Keratinocyte (primary cell): ENCODE measurements at regions not wholly inside any gene's neighbourhood (a gene's known extent, or its start where the extent isn't known, plus 50 kb on each side); places are given as distances from the start of the nearest gene placed in this dataset.

Experiments
- EZH2 ChIP-seq: IDR thresholded peaks from one replicate; pipeline ENCODE4 v1.6.1; 2012; ENCODE audit warnings: inconsistent platforms, mild to moderate bottlenecking, low read length, moderate library complexity
- TF ChIP-seq, protein P1 (sequence below), 3 experiments: IDR thresholded peaks in 1 of 3; conservative IDR thresholded peaks in 1 of 3; optimal IDR thresholded peaks in 1 of 3; 2 replicates in 2 of 3; 3 replicates in 1 of 3; pipeline versions ENCODE3 to v1.5.1; 2011; ENCODE audit warnings: low read length in 3 of 3, mild to moderate bottlenecking in 3 of 3, moderate library complexity in 2 of 3, control low read depth in 1 of 3, inconsistent platforms in 1 of 3; ENCODE audit not compliant: insufficient read depth in 2 of 3; ENCODE audit errors: extremely low read depth in 1 of 3

DNA sequence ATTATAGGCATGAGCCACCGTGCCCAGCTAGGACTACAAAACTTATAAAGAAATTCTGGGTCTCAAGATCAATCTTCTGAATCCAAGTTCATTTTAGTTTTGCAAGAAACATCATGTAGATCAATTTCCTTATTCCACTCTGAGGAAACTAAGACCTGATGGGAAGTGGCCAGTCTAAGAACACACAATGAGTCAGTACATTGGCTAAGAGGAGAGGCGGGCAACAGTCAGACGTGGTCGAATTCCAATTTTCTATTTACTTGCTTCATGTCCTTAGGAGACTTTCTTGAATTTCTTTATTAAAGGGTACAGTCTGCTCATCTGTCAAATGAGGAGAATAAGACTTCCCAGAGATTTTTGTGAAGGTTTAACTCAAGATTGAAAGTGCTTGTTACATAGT lies 432.1 kb upstream of the BRINP1 start:
- TF ChIP-seq, protein P1, sequence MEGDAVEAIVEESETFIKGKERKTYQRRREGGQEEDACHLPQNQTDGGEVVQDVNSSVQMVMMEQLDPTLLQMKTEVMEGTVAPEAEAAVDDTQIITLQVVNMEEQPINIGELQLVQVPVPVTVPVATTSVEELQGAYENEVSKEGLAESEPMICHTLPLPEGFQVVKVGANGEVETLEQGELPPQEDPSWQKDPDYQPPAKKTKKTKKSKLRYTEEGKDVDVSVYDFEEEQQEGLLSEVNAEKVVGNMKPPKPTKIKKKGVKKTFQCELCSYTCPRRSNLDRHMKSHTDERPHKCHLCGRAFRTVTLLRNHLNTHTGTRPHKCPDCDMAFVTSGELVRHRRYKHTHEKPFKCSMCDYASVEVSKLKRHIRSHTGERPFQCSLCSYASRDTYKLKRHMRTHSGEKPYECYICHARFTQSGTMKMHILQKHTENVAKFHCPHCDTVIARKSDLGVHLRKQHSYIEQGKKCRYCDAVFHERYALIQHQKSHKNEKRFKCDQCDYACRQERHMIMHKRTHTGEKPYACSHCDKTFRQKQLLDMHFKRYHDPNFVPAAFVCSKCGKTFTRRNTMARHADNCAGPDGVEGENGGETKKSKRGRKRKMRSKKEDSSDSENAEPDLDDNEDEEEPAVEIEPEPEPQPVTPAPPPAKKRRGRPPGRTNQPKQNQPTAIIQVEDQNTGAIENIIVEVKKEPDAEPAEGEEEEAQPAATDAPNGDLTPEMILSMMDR (optimal IDR thresholded peaks at IDR 0.05 in 1 of 3, IDR thresholded peaks at IDR 0.05 in 1 of 3, conservative IDR thresholded peaks at IDR 0.05 in 1 of 3; ENCODE audit: extremely low read depth in 1 of 3, insufficient read depth in 2 of 3, low read length in 3 of 3): no peak
- no peak for TF ChIP-seq EZH2
